HG03442 (cell line): ENCODE measurements at regions not wholly inside any gene's neighbourhood (a gene's known extent, or its start where the extent isn't known, plus 50 kb on each side); places are given as distances from the start of the nearest gene placed in this dataset.
"Not testable (repeated sequence)": the region's sequence is repeated elsewhere in the genome, so short reads cannot be mapped to it uniquely, and the experiment has no call there.

Experiments used
- ATAC-seq: cut with Tn5 transposase; IDR thresholded peaks from one replicate; pipeline ENCODE4 v1.9.1; 2021; ENCODE audit warnings: mild to moderate bottlenecking, moderate library complexity; ENCODE audit not compliant: unreplicated experiment

- no peak for ATAC-seq
Observed at GRCh38 chr3:153266619-153267018, 104.6 kb downstream of the RAP2B start.

DNA sequence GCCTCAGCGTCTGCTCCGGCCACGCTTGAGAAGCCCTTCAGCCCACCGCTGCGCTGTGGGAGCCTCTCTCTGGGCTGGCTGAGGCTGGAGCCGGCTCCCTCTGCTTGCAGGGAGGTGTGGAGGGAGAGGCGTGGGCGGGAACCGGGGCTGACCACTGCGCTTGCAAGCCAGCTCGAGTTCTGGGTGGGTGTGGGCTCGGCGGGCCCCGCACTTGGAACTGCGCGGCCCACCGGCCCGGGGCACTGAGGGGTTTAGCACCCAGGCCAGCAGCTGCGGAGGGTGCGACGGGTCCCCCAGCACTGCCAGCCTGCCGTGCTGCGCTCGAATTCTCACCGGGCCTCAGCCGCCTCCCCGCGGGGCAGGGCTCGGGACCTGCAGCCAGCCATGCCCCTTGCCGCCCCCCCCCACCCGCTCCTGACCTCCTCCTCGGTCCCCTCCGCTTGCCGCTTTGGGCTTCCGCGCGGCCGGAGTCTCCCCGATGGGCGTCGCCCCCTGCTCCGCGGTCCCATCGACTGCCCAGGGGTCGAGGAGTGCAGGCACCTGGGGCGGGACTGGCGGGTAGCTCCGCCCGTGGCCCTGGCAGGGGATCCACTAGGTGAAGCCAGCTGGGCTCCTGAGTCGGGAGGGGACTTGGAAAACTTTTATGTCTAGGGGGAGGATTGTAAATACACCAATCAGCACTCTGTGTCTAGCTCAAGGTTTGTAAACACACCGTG lies 106.7 kb downstream of the RAP2B start:
- ATAC-seq, result no peak

- ATAC-seq, result no peak
Observed at GRCh38 chr3:153269730-153270129, 107.7 kb downstream of the RAP2B start.

- no peak for ATAC-seq
Observed at GRCh38 chr3:153273217-153273616, 111.2 kb downstream of the RAP2B start.

DNA sequence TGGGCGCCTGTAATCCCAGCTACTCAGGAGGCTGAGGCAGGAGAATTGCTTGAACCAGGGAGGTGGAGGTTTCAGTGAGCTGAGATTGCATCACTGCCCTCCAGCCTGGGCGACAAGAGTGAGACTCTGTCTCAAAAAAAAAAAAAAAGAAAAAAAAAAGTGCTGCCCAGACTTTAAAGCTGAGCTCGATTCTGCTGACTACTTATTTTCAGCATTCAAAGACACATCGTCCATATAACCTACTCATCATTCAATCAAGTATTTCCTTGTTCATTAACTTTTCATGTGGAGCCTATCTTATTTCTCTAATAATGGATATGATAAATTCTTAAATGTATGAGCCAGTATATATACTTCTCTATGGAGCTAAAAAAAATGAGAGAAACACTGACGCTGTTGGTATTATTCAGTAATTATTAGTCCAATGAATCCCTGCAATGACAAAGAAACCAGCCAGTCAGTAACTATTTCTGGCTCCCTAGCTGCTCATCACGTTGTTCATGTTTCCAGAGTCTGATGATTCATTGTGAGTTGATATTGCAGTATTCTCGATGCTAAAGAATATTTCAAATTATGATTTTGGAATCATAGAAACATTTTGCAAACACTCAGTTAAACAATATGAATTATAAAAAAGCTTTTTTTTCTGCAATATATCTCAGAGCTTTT lies 111.9 kb downstream of the RAP2B start:
- ATAC-seq, result no peak

DNA sequence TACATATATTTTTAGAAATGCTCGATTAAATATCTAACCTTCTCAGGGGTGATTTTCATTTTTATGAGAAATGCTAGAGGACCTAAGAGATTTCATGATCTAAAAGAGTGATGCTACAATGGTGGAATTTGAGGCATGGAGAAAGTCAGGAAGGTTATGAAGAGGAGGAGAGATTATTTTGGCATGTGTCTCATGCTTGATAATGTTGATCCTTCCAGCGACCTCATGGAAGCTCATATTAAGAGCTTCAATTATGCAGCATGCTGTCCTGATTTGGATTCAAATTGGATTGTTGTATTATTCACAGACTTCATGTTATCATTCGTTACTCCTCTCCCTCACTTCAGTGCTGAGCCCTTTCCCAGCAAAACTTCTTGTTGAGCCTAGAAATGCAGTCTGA lies 112.5 kb downstream of the RAP2B start:
- no peak for ATAC-seq

GRCh38 chr3:153275514-153275913 lies 113.5 kb downstream of the RAP2B start:
- no peak for ATAC-seq

DNA sequence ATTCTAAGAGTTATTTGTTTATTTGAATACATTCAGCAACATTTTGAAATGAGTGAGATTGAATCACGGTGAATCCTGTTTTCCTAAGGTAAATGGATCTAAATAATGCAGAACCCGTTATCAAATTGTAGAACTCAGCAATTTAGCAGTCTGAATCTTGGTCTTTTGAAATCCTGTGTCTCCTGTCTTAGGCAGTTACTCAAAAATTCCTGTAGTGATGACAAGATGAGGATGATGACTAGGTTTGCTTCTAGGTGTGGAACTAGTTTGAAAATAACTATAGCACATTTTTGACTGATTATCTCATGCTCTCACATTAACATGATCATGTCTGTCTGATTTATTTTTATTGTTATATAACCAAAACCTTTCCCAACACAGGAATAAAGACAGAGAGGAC lies 115.0 kb downstream of the RAP2B start:
- ATAC-seq, result no peak

DNA sequence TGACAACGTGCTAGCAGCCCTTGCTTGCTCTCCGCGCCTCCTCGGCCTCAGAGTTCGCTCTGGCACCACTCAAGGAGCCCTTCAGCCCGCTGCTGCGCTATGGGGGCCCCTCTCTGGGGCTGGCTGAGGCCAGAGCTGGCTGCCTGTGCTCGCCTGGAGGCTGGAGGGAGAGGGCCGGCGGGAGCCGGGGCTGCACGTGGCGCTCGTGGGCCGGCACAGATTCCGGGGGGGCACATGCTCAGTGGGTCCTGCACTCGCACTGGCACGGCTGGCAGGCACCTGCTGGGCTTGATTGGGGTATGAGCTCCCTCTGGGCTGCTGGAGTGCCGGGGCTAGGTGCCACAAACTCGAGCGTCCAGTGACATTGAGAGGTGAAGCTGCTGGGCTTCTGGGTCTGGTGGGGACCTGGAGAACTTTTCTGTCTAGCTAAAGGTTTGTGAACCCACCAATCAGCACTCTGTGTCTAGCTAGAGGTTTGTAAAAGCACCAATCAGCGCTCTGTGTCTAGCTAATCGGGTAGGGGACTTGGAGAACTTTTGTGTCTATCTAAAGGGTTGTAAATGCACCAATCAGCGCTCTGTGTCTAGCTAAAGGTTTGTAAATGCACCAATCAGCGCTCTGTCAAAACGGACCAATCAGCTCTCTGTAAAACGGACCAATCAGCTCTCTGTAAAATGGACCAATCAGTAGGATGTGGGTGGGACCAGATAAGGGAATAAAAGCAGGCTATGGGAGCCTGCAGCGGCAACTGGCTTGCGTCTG lies 119.4 kb downstream of the RAP2B start:
- ATAC-seq, result not testable (repeated sequence)

DNA sequence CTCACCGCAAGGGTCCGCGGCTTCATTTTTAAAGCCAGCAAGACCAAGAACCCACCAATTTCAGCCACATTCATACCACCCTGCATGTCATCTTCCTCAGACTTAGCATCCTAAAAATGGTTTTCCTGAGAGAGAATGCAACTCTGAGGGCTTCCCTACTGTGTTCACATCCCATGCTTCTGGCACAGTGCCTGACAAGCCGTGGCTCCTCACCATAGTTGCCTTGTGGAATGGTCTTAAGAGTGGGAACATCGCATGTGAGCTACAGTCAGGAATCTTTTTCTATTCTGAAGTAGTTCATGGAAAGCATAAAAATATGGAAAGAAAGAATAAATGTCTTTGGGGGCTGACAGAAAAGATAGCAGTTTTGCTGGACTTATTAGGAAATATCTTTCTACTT lies 120.3 kb downstream of the RAP2B start:
- ATAC-seq, result no peak

DNA sequence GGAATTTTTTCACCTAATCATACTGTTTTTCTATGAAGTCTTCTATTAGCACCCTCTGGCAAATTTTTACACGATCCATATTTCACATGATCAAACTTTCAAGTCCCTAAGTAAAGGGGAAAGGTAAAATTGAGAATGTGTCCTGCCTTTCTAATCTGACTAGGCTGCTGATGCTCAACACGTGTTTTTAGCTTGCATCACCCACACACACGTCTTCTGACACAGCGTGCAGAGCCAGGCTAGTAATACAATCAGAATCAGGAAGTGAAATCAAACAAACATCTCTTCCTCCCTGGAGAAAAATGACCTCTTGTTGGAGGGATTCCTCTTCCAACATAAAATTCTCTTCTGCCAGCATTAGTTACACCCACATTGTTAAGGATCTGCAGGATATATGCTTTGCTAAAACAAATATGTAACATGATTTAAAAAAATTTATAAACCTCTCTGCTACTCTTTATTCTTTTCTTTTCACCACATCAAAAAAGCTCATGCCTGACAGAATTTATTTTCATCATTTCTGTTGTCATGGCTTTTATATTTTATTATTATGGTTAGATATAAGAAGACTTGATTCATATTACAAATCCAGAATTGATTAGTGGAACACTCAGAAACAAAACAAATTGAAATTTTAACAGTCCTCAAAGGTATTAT lies 122.4 kb downstream of the RAP2B start:
- peak; percentile 78 for ATAC-seq

- no peak for ATAC-seq
Observed at GRCh38 chr3:153285194-153285641, 123.2 kb downstream of the RAP2B start.

DNA sequence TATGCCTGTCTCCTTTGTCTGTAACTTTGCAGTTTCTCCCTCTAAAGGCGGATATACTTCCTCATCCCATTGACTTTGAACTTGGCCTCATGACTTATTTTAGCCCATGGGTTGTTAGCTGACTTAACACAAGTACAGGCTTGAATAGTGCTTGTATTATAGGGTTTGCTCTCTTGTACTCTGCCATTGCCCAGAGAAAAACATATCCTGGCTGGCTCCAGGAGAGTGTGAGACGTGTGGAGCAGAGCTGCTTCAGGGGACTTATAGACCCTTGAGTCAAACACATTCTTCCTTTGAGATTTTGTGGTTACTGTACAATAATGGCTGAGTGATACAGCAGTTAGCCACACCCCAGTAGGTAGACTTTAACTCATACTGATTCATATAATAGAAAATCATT lies 124.0 kb downstream of the RAP2B start:
- no peak for ATAC-seq

DNA sequence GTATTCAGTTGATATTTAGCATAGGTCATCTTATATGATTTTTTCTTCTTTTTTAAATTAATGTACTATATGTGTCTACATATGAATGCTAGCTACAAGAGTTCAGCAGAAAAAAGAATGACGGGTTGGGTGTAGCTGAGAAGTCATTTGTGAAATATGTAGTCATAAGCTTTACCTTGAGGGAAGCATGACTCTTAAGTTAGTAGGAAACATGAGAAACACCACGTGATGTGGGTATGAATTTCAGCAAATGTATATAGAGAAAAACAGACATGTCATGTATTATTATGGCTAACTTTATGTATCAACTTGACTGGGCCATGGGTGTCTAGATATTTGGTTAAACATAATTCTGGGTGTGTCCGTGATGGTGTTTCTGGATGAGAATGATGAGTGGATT lies 125.0 kb downstream of the RAP2B start:
- ATAC-seq, result no peak

DNA sequence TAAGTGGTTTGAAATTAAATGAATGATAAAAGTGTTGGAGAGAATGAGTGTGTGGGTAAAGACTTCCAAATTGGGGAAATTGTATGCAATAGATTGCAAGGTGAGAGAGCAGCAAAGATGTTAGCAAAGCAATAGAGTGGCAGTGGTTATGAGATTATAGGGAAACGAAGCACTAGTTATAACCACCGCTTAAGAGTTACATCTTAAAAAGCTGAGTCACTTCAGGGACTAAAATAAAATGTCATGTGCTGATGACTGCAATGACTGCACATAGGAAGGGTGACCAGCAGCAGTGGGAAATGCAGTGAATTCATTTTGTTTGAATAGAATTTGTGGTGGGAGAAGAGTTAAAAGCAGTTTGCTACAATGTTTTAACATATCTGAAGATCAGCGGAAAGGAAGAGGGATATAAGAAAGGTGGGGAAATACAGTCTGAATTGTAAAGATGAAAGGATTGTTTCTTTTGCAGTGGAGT lies 127.3 kb downstream of the RAP2B start:
- ATAC-seq, result peak; percentile 38

DNA sequence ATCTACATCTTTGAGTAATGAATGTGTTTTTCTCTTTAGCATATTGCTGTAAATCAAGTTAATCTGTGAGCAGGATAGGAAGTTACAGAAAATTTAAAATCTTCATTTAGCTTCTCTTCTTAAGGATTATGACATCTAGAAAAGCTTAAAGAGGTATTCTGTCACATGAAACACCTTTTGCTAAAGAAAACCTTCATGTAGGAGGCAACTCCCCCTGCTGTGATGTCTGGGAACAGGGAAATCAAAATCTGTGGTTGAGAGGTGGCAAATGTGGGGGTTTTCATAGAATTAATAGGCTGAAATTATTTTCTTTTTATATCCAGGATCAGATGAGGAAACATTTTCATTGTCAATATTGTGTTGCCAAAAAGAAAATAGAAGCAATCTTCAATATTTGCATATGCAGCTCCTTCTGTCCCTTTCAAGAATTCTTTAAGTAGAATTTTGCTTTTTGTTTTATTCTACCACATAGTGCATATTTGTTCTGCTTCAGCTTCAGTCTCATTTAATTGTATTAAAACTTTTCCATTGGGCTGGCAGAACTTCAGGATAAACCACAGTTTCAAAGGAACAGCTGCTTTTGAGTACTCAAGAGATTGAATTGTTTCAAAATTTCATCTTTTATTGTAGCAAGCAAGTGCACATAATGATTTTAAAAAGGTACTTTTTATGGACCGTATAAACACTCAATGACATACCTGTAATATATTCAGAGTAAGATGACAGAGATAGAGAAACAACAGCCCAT lies 128.4 kb downstream of the RAP2B start:
- no peak for ATAC-seq

DNA sequence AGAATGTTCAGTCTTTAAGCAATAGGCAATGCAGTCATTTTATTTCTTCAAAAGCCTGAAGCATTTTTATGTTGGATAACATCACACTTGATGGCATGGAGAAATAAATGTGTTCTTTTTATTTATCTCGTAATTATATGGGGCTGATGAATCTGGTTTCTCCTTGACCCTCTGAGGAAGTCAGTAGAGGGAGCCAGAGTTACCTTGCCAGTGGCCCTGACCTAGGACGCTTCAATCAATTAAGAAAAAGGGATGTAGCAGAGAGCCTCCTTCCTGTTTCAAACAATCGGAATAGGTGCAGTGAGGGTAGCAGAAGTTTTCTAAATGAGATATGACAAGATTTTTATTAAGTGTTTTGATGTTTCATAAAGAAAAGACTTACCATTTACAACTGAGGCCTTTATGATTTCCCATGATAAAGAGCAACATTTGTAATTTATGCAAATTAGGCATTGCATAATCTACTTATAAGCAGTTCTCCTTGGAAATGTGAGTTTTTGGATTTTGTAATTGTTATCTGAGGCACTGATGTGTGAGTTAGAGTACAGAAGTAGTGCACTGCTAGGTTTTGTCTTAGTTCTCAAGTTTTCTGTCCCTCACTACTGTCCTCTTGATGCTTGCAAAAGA lies 129.1 kb downstream of the RAP2B start:
- peak; percentile 51 for ATAC-seq

- no peak for ATAC-seq
Observed at GRCh38 chr3:153293265-153293664, 131.2 kb downstream of the RAP2B start.

GRCh38 chr3:153295901-153296300 lies 133.9 kb downstream of the RAP2B start:
- no peak for ATAC-seq

DNA sequence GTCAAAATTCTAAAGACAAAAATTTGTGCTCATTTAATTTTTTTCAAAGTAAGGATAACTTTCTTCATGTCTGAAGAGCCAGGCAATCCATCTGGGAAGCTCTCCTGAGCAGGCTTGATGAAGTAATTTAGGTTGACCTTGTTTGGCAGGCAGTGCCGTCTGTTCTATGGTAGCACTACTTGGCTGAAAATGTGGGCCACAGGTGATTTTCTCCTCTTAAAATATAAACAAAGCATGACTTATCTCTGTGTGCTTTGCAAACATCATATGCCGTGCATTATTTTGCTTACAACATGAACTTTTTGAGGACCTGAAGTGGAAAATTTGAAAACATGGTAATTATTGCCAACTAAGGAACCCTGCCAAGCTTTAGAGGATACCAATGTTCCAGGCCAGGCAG lies 143.2 kb downstream of the RAP2B start:
- ATAC-seq, result no peak
